ENCODE measurements at regions not wholly inside any gene's neighbourhood (a gene's known extent, or its start where the extent isn't known, plus 50 kb on each side); places are given as distances from the start of the nearest gene placed in this dataset.

DNA sequence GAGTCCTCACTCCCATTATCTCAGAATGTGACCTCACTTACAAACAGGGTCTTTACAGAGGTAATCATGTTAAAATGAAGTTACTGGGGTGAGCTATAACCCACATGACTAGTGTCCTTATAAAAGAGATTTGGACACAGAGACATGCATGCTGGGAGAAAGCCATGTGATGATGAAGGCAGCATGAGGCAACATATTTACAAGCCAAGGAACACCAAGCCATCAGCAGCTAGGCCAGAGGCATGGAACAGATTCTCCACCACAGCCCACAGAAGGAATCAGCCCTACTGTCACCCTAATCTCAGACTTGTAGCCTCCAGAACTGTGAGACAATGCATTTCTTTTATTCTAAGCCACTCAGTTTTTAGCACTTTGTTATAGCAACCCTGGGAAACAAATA lies 171.9 kb downstream of the EN1 start:
- Histone ChIP-seq H3K9me3 (ENCODE audit: insufficient read depth, low read depth, low read length) (no peaks in the 10 kb centered on the region), H3K36me3 (ENCODE audit: insufficient read depth, low read length) (no peaks in the 10 kb centered on the region), H3K27ac (ENCODE audit: low read depth, low read length) (no peak overlapping the region), H4K20me1 (ENCODE audit: insufficient read depth, low read length) (no peaks in the 10 kb centered on the region), H3K27me3 (ENCODE audit: insufficient read depth, low read length) (no peaks in the 10 kb centered on the region), H3K9ac (ENCODE audit: low read length) (no peak overlapping the region), H3K4me3 (ENCODE audit: insufficient read depth, low read depth, low read length) (no peak overlapping the region), H3K4me1 (ENCODE audit: insufficient read depth, low read length) (peaks cover 19% of the 10 kb centered on the region), H3K4me2 (ENCODE audit: low read length) (no peak overlapping the region), H3K79me2 (ENCODE audit: insufficient read depth, low read length) (no peaks in the 10 kb centered on the region), H2AFZ (ENCODE audit: low read depth, low read length) (no peak overlapping the region)
- no peak overlapping the region for H3K27ac Mint-ChIP-seq (ENCODE audit: unreplicated experiment)
- peaks cover 18% of the 10 kb centered on the region for H3K27me3 Mint-ChIP-seq (ENCODE audit: low read depth, unreplicated experiment)
- FAIRE-seq (peak; percentile 67), DNase-seq (ENCODE audit: low read depth) (no peak)
- no peak for TF ChIP-seq EZH2 (IDR thresholded peaks at IDR 0.05; ENCODE audit: insufficient read depth, low read length)
- TF ChIP-seq, protein P1, sequence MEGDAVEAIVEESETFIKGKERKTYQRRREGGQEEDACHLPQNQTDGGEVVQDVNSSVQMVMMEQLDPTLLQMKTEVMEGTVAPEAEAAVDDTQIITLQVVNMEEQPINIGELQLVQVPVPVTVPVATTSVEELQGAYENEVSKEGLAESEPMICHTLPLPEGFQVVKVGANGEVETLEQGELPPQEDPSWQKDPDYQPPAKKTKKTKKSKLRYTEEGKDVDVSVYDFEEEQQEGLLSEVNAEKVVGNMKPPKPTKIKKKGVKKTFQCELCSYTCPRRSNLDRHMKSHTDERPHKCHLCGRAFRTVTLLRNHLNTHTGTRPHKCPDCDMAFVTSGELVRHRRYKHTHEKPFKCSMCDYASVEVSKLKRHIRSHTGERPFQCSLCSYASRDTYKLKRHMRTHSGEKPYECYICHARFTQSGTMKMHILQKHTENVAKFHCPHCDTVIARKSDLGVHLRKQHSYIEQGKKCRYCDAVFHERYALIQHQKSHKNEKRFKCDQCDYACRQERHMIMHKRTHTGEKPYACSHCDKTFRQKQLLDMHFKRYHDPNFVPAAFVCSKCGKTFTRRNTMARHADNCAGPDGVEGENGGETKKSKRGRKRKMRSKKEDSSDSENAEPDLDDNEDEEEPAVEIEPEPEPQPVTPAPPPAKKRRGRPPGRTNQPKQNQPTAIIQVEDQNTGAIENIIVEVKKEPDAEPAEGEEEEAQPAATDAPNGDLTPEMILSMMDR (IDR thresholded peaks at IDR 0.05; ENCODE audit: insufficient read depth, low read depth, low read length), result no peak
- no peaks in the 10 kb centered on the region for H3K36me3 Mint-ChIP-seq (ENCODE audit: low read depth, unreplicated experiment)
- H3K4me1 Mint-ChIP-seq (ENCODE audit: low read depth, unreplicated experiment), result peaks cover 14% of the 10 kb centered on the region
- no peak overlapping the region for H3K4me3 Mint-ChIP-seq (ENCODE audit: unreplicated experiment)
- peaks cover 5% of the 10 kb centered on the region for H3K9me3 Mint-ChIP-seq (ENCODE audit: unreplicated experiment)

DNA sequence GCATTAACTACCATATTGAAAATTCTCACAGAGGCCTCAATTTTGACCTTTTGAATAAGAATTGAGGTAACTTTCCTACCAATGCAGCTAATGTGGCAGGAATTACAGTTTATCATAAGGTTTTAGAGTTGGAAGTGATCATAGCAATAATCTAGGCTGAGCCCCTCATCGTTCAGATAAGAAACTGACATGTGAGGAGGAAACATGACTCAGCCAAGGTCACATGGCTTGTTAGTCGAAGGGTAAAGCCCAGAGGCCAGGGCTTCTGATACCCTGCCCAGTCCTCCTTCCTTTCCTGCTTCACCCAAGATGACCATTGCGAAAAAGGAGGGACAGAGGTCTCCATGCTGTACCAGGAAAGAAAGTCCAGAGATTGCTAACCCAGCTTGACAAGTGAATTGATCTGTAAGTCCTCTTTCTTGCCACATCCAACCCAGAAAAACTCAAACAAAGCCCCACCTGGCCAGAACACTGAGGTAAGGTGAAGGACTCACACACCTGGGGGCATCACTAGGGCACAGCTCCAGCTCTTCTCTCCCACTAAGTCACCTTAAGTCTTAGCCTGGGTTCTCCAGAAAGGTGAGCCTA lies 174.8 kb downstream of the EN1 start:
- Histone ChIP-seq H3K9ac (ENCODE audit: low read length) (no peak overlapping the region), H3K4me2 (ENCODE audit: low read length) (no peak overlapping the region), H2AFZ (ENCODE audit: low read depth, low read length) (no peak overlapping the region), H3K4me3 (ENCODE audit: insufficient read depth, low read depth, low read length) (no peak overlapping the region), H3K79me2 (ENCODE audit: insufficient read depth, low read length) (no peaks in the 10 kb centered on the region), H3K36me3 (ENCODE audit: insufficient read depth, low read length) (no peaks in the 10 kb centered on the region), H3K27ac (ENCODE audit: low read depth, low read length) (no peak overlapping the region), H3K9me3 (ENCODE audit: insufficient read depth, low read depth, low read length) (no peaks in the 10 kb centered on the region), H4K20me1 (ENCODE audit: insufficient read depth, low read length) (no peaks in the 10 kb centered on the region), H3K4me1 (ENCODE audit: insufficient read depth, low read length) (peaks cover 41% of the 10 kb centered on the region), H3K27me3 (ENCODE audit: insufficient read depth, low read length) (no peaks in the 10 kb centered on the region)
- DNase-seq (ENCODE audit: low read depth) (peak; percentile 36), FAIRE-seq (no peak)
- Mint-ChIP-seq H3K27ac (ENCODE audit: unreplicated experiment) (no peak overlapping the region), H3K36me3 (ENCODE audit: low read depth, unreplicated experiment) (no peaks in the 10 kb centered on the region), H3K9me3 (ENCODE audit: unreplicated experiment) (peaks cover 3% of the 10 kb centered on the region), H3K4me1 (ENCODE audit: low read depth, unreplicated experiment) (peaks cover 30% of the 10 kb centered on the region), H3K27me3 (ENCODE audit: low read depth, unreplicated experiment) (peaks cover 11% of the 10 kb centered on the region), H3K4me3 (ENCODE audit: unreplicated experiment) (no peak overlapping the region)
- TF ChIP-seq EZH2 (IDR thresholded peaks at IDR 0.05; ENCODE audit: insufficient read depth, low read length), result no peak
- TF ChIP-seq, protein P1 (IDR thresholded peaks at IDR 0.05; ENCODE audit: insufficient read depth, low read depth, low read length), result no peak

DNA sequence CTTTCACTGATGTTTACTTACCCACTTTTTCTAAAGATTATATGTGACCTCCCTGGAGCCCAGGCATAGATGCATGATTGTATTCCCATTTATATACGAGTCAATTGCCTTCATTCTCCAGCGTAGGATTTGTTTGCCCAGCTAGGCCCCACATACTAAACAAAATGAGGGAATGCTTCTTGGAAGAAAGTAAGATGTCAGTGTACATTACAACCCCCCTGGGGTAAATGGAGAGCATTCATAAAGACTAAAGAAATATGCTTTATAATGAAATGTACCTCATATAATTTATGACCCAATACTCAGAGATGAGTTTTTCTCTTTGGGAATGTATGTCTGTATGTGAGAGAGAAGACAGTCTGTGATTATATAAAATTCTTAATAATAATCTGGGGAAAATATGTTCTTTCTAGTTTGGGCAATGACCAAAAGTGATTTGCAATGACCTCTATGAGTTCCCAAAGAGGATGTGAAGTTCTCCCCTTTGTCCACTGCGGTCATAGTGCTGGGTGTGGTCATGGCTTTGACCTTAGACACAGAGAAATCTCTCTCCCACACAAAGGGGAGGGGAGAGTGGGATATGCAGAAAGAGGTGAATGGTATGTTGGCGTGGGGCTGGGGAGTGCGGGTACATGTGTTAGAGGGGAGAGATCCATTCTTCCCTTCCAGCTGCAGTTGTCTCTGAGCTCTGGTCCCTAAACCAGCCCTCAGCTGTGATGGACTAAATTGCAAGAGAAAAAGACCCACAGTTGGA lies 175.6 kb downstream of the EN1 start:
- Histone ChIP-seq H3K9ac (ENCODE audit: low read length) (no peak overlapping the region), H3K4me1 (ENCODE audit: insufficient read depth, low read length) (peaks cover 42% of the 10 kb centered on the region), H3K4me2 (ENCODE audit: low read length) (no peak overlapping the region), H3K9me3 (ENCODE audit: insufficient read depth, low read depth, low read length) (no peaks in the 10 kb centered on the region), H2AFZ (ENCODE audit: low read depth, low read length) (no peak overlapping the region), H3K27ac (ENCODE audit: low read depth, low read length) (no peak overlapping the region), H3K4me3 (ENCODE audit: insufficient read depth, low read depth, low read length) (no peak overlapping the region), H3K79me2 (ENCODE audit: insufficient read depth, low read length) (no peaks in the 10 kb centered on the region), H4K20me1 (ENCODE audit: insufficient read depth, low read length) (no peaks in the 10 kb centered on the region), H3K36me3 (ENCODE audit: insufficient read depth, low read length) (no peaks in the 10 kb centered on the region), H3K27me3 (ENCODE audit: insufficient read depth, low read length) (no peaks in the 10 kb centered on the region)
- TF ChIP-seq, protein P1 (IDR thresholded peaks at IDR 0.05; ENCODE audit: insufficient read depth, low read depth, low read length), result no peak
- no peak for TF ChIP-seq EZH2 (IDR thresholded peaks at IDR 0.05; ENCODE audit: insufficient read depth, low read length)
- H3K27ac Mint-ChIP-seq (ENCODE audit: unreplicated experiment), result no peak overlapping the region
- no peak for FAIRE-seq
- H3K4me1 Mint-ChIP-seq (ENCODE audit: low read depth, unreplicated experiment), result peaks cover 30% of the 10 kb centered on the region
- H3K9me3 Mint-ChIP-seq (ENCODE audit: unreplicated experiment), result peaks cover 3% of the 10 kb centered on the region
- DNase-seq (ENCODE audit: low read depth), result no peak
- peaks cover 7% of the 10 kb centered on the region for H3K27me3 Mint-ChIP-seq (ENCODE audit: low read depth, unreplicated experiment)
- no peak overlapping the region for H3K4me3 Mint-ChIP-seq (ENCODE audit: unreplicated experiment)
- H3K36me3 Mint-ChIP-seq (ENCODE audit: low read depth, unreplicated experiment), result no peaks in the 10 kb centered on the region
